GM18858 (cell line): ENCODE measurements at regions not wholly inside any gene's neighbourhood (a gene's known extent, or its start where the extent isn't known, plus 50 kb on each side); places are given as distances from the start of the nearest gene placed in this dataset.
"Not testable (repeated sequence)": the region's sequence is repeated elsewhere in the genome, so short reads cannot be mapped to it uniquely, and the experiment has no call there.

ENCODE experiments used
- ATAC-seq: cut with Tn5 transposase; IDR thresholded peaks from one replicate; pipeline ENCODE4 v1.9.1; 2021; ENCODE audit not compliant: unreplicated experiment

GRCh38 chr3:74423867-74424266 lies 190.6 kb downstream of the CNTN3 start:
- ATAC-seq = no peak

- no peak for ATAC-seq
Measured at GRCh38 chr3:74420538-74421124, 193.8 kb downstream of the CNTN3 start.

- no peak for ATAC-seq
Measured at GRCh38 chr3:74415731-74416130, 198.7 kb downstream of the CNTN3 start.

- ATAC-seq = no peak
Measured at GRCh38 chr3:74413547-74414241, 200.8 kb downstream of the CNTN3 start.

GRCh38 chr3:74410276-74410941 lies 204.1 kb downstream of the CNTN3 start:
- no peak for ATAC-seq

GRCh38 chr3:74409066-74409465 lies 205.4 kb downstream of the CNTN3 start:
- ATAC-seq = no peak

GRCh38 chr3:74403307-74403706 lies 211.2 kb downstream of the CNTN3 start:
- no peak for ATAC-seq

- ATAC-seq = no peak
Measured at GRCh38 chr3:74402821-74403220, 211.6 kb downstream of the CNTN3 start.

GRCh38 chr3:74393426-74393825 lies 221.0 kb downstream of the CNTN3 start:
- ATAC-seq = no peak

- no peak for ATAC-seq
Measured at GRCh38 chr3:74390121-74390877, 224.2 kb downstream of the CNTN3 start.

- no peak for ATAC-seq
Measured at GRCh38 chr3:74387111-74387735, 227.2 kb downstream of the CNTN3 start.

GRCh38 chr3:74384159-74384558 lies 230.3 kb downstream of the CNTN3 start:
- ATAC-seq = no peak

GRCh38 chr3:74377669-74378068 lies 236.8 kb downstream of the CNTN3 start:
- ATAC-seq = no peak

- not testable (repeated sequence) for ATAC-seq
Measured at GRCh38 chr3:74376323-74376722, 238.1 kb downstream of the CNTN3 start.

GRCh38 chr3:74375653-74376052 lies 238.8 kb downstream of the CNTN3 start:
- no peak for ATAC-seq

- ATAC-seq = no peak
Measured at GRCh38 chr3:74372743-74373142, 241.7 kb downstream of the CNTN3 start.

- no peak for ATAC-seq
Measured at GRCh38 chr3:74370342-74370741, 244.1 kb downstream of the CNTN3 start.

- no peak for ATAC-seq
Measured at GRCh38 chr3:74366331-74366730, 248.1 kb downstream of the CNTN3 start.

GRCh38 chr3:74363346-74363745 lies 251.1 kb downstream of the CNTN3 start:
- no peak for ATAC-seq

GRCh38 chr3:74360406-74360805 lies 254.1 kb downstream of the CNTN3 start:
- ATAC-seq = no peak

- no peak for ATAC-seq
Measured at GRCh38 chr3:74357881-74358280, 256.6 kb downstream of the CNTN3 start.
